HL-60 (cell line): ENCODE measurements at regions not wholly inside any gene's neighbourhood (a gene's known extent, or its start where the extent isn't known, plus 50 kb on each side); places are given as distances from the start of the nearest gene placed in this dataset.

Experiments used
- CTCF ChIP-seq: IDR thresholded peaks from one replicate; pipeline ENCODE4 v1.5.1; 2011; ENCODE audit warnings: low read length, control low read depth, inconsistent platforms; ENCODE audit not compliant: insufficient read depth
- GABPA ChIP-seq: IDR thresholded peaks from 2 replicates; pipeline ENCODE4 v1.6.1; 2012; ENCODE audit warnings: low read depth
- REST ChIP-seq: IDR thresholded peaks from 2 replicates; pipeline ENCODE4 v1.6.1; 2012; ENCODE audit warnings: low read depth; ENCODE audit not compliant: insufficient replicate concordance

DNA sequence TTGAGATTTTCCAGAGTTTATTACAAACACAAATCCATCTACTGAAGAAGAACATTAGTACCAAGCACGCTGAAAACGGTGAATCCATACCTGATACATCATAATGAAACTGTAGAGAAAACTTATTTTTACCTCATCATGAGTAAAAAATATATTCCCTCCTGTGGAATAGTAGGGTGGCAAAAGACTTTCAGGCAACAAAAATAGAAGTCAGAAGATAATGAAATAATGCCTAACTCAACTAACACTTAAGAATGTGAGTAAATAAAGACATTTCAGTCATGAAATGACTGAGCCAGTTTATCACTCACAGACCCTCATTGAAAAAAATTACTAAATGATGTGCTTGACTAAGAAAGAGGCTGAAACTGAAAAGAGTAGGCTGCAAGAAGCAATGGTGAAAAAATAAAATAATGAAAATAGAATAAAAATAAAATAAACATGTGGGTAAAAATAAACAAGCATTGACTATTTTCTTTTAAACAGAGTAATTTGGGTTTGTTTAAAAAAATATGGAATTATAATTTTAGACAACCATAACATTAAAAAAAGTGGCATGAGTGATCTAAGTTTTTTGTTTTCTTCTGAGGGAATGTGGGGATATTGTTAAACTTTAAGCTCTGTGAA, 148.6 kb downstream of the ASCL1 start:
- TF ChIP-seq CTCF (no peak), REST (no peak), GABPA (no peak)
